ENCODE measurements at regions not wholly inside any gene's neighbourhood (a gene's known extent, or its start where the extent isn't known, plus 50 kb on each side); places are given as distances from the start of the nearest gene placed in this dataset.

DNA sequence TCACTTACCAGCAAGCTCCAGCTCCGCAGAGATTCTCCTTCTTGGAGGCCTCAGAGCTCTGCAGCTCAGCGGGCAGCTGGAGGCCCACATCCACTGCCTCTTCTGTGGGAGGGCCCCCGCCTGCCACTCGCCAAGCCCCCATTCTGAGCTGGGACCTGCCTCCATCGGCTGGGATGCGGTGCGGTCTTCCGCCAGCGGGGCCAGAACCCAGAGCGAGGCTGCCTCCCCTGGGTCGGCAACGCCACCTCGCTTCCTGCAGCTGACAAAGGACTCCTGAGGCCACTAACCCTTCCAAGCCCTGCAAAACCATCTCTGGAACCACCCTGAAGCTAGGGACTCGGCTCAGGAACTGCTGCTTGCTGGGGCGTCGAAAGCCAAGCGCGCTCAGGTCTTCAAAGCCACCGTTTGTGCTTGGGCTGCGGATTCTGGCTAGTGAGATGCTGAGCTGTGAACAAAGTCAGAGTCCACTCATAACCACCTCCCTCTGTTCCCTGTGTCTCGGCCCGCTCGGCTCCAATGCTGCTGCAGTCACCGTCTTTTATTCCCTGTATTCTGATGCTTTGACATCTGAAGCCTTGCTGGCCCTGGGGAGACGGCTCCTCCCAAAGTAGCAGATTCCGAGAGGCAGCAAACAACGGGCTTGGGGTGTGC is 174.3 kb downstream of the ENGASE start:
- Histone ChIP-seq H3K4me3 (no peak overlapping the region), H3K4me1 (no peaks in the 10 kb centered on the region), H3K36me3 (no peaks in the 10 kb centered on the region), H3K27me3 (peaks cover 0 to 81% of the 10 kb centered on the region in 2 donors), H3K27ac (no peak overlapping the region), H3K9me3 (no peaks in the 10 kb centered on the region)
- DNase-seq (ENCODE audit: low spot score in 2 of 2): no peak
- intact Hi-C loops (cut with DNase I; ENCODE audit: low total_unique reads): no loop called here
- no peak for TF ChIP-seq POLR2A (IDR thresholded peaks at IDR 0.05)
- TF ChIP-seq, protein P1, sequence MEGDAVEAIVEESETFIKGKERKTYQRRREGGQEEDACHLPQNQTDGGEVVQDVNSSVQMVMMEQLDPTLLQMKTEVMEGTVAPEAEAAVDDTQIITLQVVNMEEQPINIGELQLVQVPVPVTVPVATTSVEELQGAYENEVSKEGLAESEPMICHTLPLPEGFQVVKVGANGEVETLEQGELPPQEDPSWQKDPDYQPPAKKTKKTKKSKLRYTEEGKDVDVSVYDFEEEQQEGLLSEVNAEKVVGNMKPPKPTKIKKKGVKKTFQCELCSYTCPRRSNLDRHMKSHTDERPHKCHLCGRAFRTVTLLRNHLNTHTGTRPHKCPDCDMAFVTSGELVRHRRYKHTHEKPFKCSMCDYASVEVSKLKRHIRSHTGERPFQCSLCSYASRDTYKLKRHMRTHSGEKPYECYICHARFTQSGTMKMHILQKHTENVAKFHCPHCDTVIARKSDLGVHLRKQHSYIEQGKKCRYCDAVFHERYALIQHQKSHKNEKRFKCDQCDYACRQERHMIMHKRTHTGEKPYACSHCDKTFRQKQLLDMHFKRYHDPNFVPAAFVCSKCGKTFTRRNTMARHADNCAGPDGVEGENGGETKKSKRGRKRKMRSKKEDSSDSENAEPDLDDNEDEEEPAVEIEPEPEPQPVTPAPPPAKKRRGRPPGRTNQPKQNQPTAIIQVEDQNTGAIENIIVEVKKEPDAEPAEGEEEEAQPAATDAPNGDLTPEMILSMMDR (IDR thresholded peaks at IDR 0.05): no peak
- TF ChIP-seq POLR2AphosphoS5 (IDR thresholded peaks at IDR 0.05): no peak

DNA sequence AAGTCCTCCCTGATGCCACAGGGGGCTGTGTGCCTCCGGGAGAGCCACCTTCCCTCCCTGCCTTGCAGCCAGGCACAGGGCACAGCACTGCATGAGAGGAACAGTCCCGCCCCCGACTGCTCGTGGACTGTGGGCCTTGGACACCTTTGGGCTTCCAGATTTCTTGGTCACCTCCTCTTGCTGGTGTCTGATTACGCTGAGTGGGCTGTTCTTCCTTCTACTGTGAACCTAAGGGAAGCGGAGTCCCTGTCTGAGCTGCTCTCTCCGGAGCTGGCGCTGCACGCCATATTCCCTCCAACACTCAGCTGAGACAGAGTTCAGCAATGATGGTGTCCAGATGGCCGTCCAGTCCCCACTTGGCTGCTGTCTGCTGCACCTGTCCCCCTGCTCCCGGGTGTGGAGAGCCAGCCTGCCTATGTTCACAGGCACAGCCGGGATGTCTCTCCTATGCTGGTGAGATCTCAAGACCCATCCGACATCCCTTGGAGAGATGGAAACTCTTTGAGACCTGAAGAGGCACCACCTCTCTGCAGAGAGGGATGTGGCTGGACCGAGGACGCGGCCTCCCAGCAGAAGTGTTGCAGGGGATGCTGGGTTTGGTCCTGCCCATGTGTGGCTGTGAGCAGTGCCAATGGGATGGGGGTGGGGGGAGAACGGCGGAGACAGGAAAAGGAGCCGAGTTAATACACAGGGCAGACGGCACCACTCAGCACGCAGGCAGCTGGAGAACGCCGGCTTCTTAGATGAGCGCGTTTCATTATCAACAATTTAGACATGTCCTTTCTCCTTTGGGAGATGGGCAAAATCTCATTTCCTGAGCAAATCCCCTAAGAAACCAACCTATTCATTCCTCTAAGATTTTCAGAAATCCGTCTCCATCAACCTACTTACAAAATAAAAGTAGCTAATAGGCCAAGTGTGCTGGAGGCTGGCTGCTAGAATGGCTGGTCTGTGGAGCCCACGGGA is 171.9 kb downstream of the ENGASE start:
- intact Hi-C loops (cut with DNase I; ENCODE audit: low total_unique reads): no loop called here
- peaks cover 0 to 75% of the 10 kb centered on the region in 2 donors for H3K27me3 ChIP-seq
- no peak for DNase-seq (ENCODE audit: low spot score in 2 of 2)
- no peaks in the 10 kb centered on the region for H3K36me3 ChIP-seq
- no peak for TF ChIP-seq POLR2AphosphoS5 (IDR thresholded peaks at IDR 0.05)
- no peak for TF ChIP-seq POLR2A (IDR thresholded peaks at IDR 0.05)
- TF ChIP-seq, protein P1 (IDR thresholded peaks at IDR 0.05): no peak
- peaks cover 0 to 6% of the 10 kb centered on the region in 2 donors for H3K9me3 ChIP-seq
- no peak overlapping the region for H3K27ac ChIP-seq
- no peaks in the 10 kb centered on the region for H3K4me1 ChIP-seq
- no peak overlapping the region for H3K4me3 ChIP-seq

DNA sequence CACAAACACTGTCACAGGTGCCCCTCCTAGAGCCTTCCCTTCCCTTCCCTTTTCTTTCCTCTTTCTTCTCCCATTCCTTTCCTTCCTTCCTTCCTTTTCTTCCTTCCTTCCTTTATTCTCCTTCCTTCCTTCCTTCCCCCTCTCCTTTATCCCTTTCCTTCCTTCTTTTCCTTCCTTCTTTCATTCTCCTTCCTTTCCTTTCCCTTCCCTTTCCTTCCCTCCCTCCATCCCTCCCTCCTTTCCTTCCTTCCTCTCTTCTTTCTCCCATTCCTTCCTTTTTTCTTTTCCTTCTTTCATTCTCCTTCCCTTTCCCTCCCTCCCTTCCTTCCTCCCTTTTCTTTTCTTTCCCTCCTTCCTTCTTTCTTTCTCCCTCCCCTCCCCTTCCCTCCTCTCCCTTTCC is 170.0 kb downstream of the ENGASE start:
- Histone ChIP-seq H3K4me1 (no peaks in the 10 kb centered on the region), H3K36me3 (no peaks in the 10 kb centered on the region), H3K4me3 (no peak overlapping the region), H3K27me3 (peaks cover 0 to 58% of the 10 kb centered on the region in 2 donors), H3K27ac (no peak overlapping the region), H3K9me3 (peaks cover 0 to 7% of the 10 kb centered on the region in 2 donors)
- DNase-seq (ENCODE audit: low spot score in 2 of 2): no peak
- intact Hi-C loops (cut with DNase I; ENCODE audit: low total_unique reads): no loop called here
- TF ChIP-seq POLR2AphosphoS5 (IDR thresholded peaks at IDR 0.05): no peak
- TF ChIP-seq, protein P1 (IDR thresholded peaks at IDR 0.05): no peak
- TF ChIP-seq POLR2A (IDR thresholded peaks at IDR 0.05): no peak

DNA sequence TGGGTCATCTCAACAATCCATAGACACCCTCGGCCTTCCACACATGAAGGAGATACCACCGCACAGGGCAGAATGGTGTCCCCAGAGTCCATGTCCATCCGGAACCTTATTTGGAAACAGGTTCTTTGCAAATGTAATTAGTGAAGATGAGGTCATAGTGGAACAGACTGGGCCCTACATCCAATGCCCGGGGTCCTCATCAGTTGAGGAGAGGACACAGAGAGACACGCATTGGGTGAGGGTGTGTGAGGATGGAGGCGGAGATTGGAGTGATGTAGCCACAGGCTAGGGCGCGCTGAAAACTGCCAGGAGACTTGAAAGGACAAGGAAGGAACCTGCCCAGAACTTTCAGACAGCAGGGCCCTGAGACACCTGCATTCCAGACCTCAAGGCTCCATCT is 169.4 kb downstream of the ENGASE start:
- no peak overlapping the region for H3K27ac ChIP-seq
- intact Hi-C loops (cut with DNase I; ENCODE audit: low total_unique reads): no loop called here

More for the DNA sequence above, 169.4 kb downstream of the ENGASE start:
- peaks cover 0 to 56% of the 10 kb centered on the region in 2 donors for H3K27me3 ChIP-seq
- no peak for DNase-seq (ENCODE audit: low spot score in 2 of 2)
- TF ChIP-seq, protein P1 (IDR thresholded peaks at IDR 0.05): no peak
- no peak for TF ChIP-seq POLR2AphosphoS5 (IDR thresholded peaks at IDR 0.05)
- TF ChIP-seq POLR2A (IDR thresholded peaks at IDR 0.05): no peak
- no peak overlapping the region for H3K4me3 ChIP-seq
- H3K9me3 ChIP-seq: peaks cover 0 to 7% of the 10 kb centered on the region in 2 donors
- H3K4me1 ChIP-seq: no peaks in the 10 kb centered on the region
- H3K36me3 ChIP-seq: no peaks in the 10 kb centered on the region

Measured in breast epithelium (tissue), 4 donors.